HEK293 (cell line): ENCODE measurements at regions not wholly inside any gene's neighbourhood (a gene's known extent, or its start where the extent isn't known, plus 50 kb on each side); places are given as distances from the start of the nearest gene placed in this dataset.

ENCODE experiments used
- CTCF ChIA-PET: fragments of 350-600 bp; formaldehyde crosslinking; extraction: SDS; loops from one replicate; lab custom pipeline; 2021; ENCODE audit warnings: antibody characterized with exemption; lab: Yijun Ruan, JAX
- POLR2A ChIA-PET: fragments of 300-600 bp; formaldehyde crosslinking; extraction: SDS; loops from one replicate; lab custom pipeline; 2020; ENCODE audit warnings: antibody characterized with exemption, inconsistent platforms; lab: Yijun Ruan, JAX
- H3K27ac ChIP-seq: fragments of 200-500 bp; sonication (Bioruptor generic); 2 replicates; pipeline ENCODE4 v1.5.1; 2014; ENCODE audit warnings: low read depth, low read length, control low read depth, inconsistent platforms; ENCODE audit errors: extremely low read depth
- H3K36me3 ChIP-seq, 2 experiments: fragments of 200-500 bp in 1 of 2; sonication (Bioruptor generic) in 1 of 2; 1 replicate in 1 of 2; 2 replicates in 1 of 2; pipeline ENCODE4 v1.5.1; 2014 to 2017; ENCODE audit warnings: inconsistent platforms in 2 of 2, low read length in 2 of 2; ENCODE audit not compliant: control insufficient read depth in 2 of 2, insufficient read depth in 1 of 2
- H3K4me1 ChIP-seq: fragments of 200-500 bp; sonication (Bioruptor generic); 2 replicates; pipeline ENCODE4 v1.5.1; 2014; ENCODE audit warnings: mild to moderate bottlenecking, low read length, inconsistent platforms; ENCODE audit not compliant: control insufficient read depth, insufficient read depth
- H3K4me3 ChIP-seq: 2 replicates; pipeline ENCODE4 v1.5.1; 2011; ENCODE audit warnings: low read depth, mild to moderate bottlenecking, control low read depth, low read length, moderate library complexity
- H3K9me3 ChIP-seq: fragments of 200-500 bp; sonication (Bioruptor generic); 2 replicates; pipeline ENCODE4 v1.5.1; 2014; ENCODE audit warnings: low read depth, low read length, inconsistent platforms; ENCODE audit not compliant: control insufficient read depth, insufficient read depth
- KLF1 ChIP-seq: fragments of 450-650 bp; formaldehyde crosslinking; IDR thresholded peaks from 2 replicates; pipeline ENCODE4 v1.5.1; 2016; ENCODE audit warnings: missing biosample characterization, missing genetic modification characterization
- RBAK ChIP-seq: fragments of 450-650 bp; formaldehyde crosslinking; IDR thresholded peaks from 2 replicates; pipeline ENCODE4 v1.5.1; 2016; ENCODE audit warnings: missing biosample characterization, missing genetic modification characterization
- ZNF114 ChIP-seq: fragments of 450-650 bp; formaldehyde crosslinking; IDR thresholded peaks from 2 replicates; pipeline ENCODE4 v1.5.0; 2017; ENCODE audit warnings: missing biosample characterization, missing genetic modification characterization
- ZNF140 ChIP-seq: fragments of 450-650 bp; formaldehyde crosslinking; IDR thresholded peaks from 2 replicates; pipeline ENCODE4 v1.5.1; 2016; ENCODE audit warnings: missing biosample characterization, missing genetic modification characterization
- ZNF2 ChIP-seq: fragments of 450-650 bp; formaldehyde crosslinking; IDR thresholded peaks from 2 replicates; pipeline ENCODE4 v1.5.1; 2016; ENCODE audit warnings: missing biosample characterization, missing genetic modification characterization
- ZNF202 ChIP-seq: fragments of 450-650 bp; formaldehyde crosslinking; IDR thresholded peaks from 2 replicates; pipeline ENCODE4 v1.5.1; 2016; ENCODE audit warnings: missing biosample characterization, missing genetic modification characterization, borderline replicate concordance
- ZNF239 ChIP-seq: fragments of 450-650 bp; formaldehyde crosslinking; IDR thresholded peaks from 2 replicates; pipeline ENCODE4 v1.5.1; 2016; ENCODE audit warnings: missing biosample characterization, missing genetic modification characterization
- ZNF302 ChIP-seq: fragments of 450-650 bp; formaldehyde crosslinking; IDR thresholded peaks from 2 replicates; pipeline ENCODE4 v1.5.1; 2016; ENCODE audit warnings: missing biosample characterization, missing genetic modification characterization, low read depth
- ZNF311 ChIP-seq: fragments of 450-650 bp; formaldehyde crosslinking; IDR thresholded peaks from 2 replicates; pipeline ENCODE4 v1.5.1; 2017; ENCODE audit warnings: missing biosample characterization, missing genetic modification characterization, borderline replicate concordance
- ZNF561 ChIP-seq: fragments of 450-650 bp; IDR thresholded peaks from 2 replicates; pipeline ENCODE4 v1.5.1; 2018; ENCODE audit warnings: missing biosample characterization, missing genetic modification characterization, borderline replicate concordance
- ZNF596 ChIP-seq: fragments of 450-650 bp; IDR thresholded peaks from 2 replicates; pipeline ENCODE4 v1.5.0; 2018; ENCODE audit warnings: missing biosample characterization, mild to moderate bottlenecking, missing genetic modification characterization, moderate library complexity
- ZNF776 ChIP-seq: fragments of 450-650 bp; formaldehyde crosslinking; IDR thresholded peaks from 2 replicates; pipeline ENCODE4 v1.5.0; 2017; ENCODE audit warnings: missing biosample characterization, missing genetic modification characterization, borderline replicate concordance
- ZSCAN16 ChIP-seq: fragments of 450-650 bp; formaldehyde crosslinking; IDR thresholded peaks from 2 replicates; pipeline ENCODE4 v1.5.1; 2016; ENCODE audit warnings: missing biosample characterization, missing genetic modification characterization
- TF ChIP-seq, protein P1 (sequence below): fragments of 450-650 bp; formaldehyde crosslinking; IDR thresholded peaks from 2 replicates; pipeline ENCODE4 v1.5.1; 2016; ENCODE audit warnings: missing biosample characterization, missing genetic modification characterization
- TF ChIP-seq, protein P2 (sequence below): fragments of 450-650 bp; formaldehyde crosslinking; IDR thresholded peaks from 2 replicates; pipeline ENCODE4 v1.5.1; 2016; ENCODE audit warnings: missing biosample characterization, missing genetic modification characterization
- TF ChIP-seq, protein P3 (sequence below): fragments of 450-650 bp; formaldehyde crosslinking; IDR thresholded peaks from 2 replicates; pipeline ENCODE4 v1.5.1; 2017; ENCODE audit warnings: missing biosample characterization, missing genetic modification characterization
- TF ChIP-seq, protein P4 (sequence below): fragments of 450-650 bp; formaldehyde crosslinking; IDR thresholded peaks from 2 replicates; pipeline ENCODE4 v1.5.1; 2016; ENCODE audit warnings: missing biosample characterization, missing genetic modification characterization
- TF ChIP-seq, protein P5 (sequence below): fragments of 450-650 bp; formaldehyde crosslinking; IDR thresholded peaks from 2 replicates; pipeline ENCODE4 v1.5.1; 2016; ENCODE audit warnings: missing biosample characterization, missing genetic modification characterization
- TF ChIP-seq, protein P6 (sequence below): fragments of 450-650 bp; formaldehyde crosslinking; IDR thresholded peaks from 2 replicates; pipeline ENCODE4 v1.5.1; 2016; ENCODE audit warnings: missing biosample characterization, missing genetic modification characterization
- TF ChIP-seq, protein P7 (sequence below): fragments of 450-650 bp; formaldehyde crosslinking; IDR thresholded peaks from 2 replicates; pipeline ENCODE4 v1.5.1; 2016; ENCODE audit warnings: missing biosample characterization, missing genetic modification characterization
- TF ChIP-seq, protein P8 (sequence below): fragments of 450-650 bp; formaldehyde crosslinking; IDR thresholded peaks from 2 replicates; pipeline ENCODE4 v1.5.1; 2016; ENCODE audit warnings: missing biosample characterization, missing genetic modification characterization, low read depth

DNA sequence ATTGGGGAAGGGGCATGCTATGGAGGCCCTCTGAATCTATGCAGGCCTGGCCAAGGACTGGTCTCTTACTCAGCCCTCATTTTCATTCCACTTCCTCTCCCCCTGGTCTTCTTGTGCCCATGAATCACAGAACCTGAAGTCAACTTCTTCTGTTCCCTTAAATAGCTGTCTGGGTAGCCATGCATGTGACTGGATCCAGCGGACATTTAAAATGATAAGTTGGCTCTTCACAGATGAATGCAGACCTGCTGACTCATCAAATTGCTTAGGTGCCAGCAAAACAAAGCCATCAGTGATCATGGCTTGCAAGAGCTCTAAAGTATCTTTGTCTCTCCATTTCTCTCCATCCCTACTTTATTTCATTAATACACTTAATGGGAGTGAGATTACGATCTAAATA, 90.1 kb upstream of the CADPS start:
- TF ChIP-seq, protein P1, sequence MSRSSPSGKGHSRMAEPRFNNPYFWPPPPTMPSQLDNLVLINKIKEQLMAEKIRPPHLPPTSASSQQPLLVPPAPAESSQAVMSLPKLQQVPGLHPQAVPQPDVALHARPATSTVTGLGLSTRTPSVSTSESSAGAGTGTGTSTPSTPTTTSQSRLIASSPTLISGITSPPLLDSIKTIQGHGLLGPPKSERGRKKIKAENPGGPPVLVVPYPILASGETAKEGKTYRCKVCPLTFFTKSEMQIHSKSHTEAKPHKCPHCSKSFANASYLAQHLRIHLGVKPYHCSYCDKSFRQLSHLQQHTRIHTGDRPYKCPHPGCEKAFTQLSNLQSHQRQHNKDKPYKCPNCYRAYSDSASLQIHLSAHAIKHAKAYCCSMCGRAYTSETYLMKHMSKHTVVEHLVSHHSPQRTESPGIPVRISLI (tag by site-specific recombination): no peak
- no peak for TF ChIP-seq ZNF140
- no peak for TF ChIP-seq ZNF239 (tag by site-specific recombination)
- no peak for TF ChIP-seq ZNF202 (tag by site-specific recombination)
- no peak for TF ChIP-seq ZNF302 (tag by site-specific recombination)
- no peak for TF ChIP-seq ZNF2 (tag by site-specific recombination)
- TF ChIP-seq ZSCAN16 (tag by site-specific recombination): no peak
- TF ChIP-seq, protein P2, sequence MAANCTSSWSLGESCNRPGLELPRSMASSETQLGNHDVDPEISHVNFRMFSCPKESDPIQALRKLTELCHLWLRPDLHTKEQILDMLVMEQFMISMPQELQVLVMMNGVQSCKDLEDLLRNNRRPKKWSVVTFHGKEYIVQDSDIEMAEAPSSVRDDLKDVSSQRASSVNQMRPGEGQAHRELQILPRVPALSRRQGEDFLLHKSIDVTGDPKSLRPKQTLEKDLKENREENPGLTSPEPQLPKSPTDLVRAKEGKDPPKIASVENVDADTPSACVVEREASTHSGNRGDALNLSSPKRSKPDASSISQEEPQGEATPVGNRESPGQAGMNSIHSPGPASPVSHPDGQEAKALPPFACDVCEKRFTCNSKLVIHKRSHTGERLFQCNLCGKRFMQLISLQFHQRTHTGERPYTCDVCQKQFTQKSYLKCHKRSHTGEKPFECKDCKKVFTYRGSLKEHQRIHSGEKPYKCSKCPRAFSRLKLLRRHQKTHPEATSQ (tag by site-specific recombination): no peak
- TF ChIP-seq ZNF114 (tag by site-specific recombination): no peak
- TF ChIP-seq, protein P3, sequence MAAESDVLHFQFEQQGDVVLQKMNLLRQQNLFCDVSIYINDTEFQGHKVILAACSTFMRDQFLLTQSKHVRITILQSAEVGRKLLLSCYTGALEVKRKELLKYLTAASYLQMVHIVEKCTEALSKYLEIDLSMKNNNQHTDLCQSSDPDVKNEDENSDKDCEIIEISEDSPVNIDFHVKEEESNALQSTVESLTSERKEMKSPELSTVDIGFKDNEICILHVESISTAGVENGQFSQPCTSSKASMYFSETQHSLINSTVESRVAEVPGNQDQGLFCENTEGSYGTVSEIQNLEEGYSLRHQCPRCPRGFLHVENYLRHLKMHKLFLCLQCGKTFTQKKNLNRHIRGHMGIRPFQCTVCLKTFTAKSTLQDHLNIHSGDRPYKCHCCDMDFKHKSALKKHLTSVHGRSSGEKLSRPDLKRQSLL (tag by site-specific recombination): no peak
- TF ChIP-seq, protein P4, sequence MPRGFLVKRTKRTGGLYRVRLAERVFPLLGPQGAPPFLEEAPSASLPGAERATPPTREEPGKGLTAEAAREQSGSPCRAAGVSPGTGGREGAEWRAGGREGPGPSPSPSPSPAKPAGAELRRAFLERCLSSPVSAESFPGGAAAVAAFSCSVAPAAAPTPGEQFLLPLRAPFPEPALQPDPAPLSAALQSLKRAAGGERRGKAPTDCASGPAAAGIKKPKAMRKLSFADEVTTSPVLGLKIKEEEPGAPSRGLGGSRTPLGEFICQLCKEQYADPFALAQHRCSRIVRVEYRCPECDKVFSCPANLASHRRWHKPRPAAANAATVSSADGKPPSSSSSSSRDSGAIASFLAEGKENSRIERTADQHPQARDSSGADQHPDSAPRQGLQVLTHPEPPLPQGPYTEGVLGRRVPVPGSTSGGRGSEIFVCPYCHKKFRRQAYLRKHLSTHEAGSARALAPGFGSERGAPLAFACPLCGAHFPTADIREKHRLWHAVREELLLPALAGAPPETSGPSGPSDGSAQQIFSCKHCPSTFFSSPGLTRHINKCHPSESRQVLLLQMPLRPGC (tag by site-specific recombination): no peak
- TF ChIP-seq, protein P5, sequence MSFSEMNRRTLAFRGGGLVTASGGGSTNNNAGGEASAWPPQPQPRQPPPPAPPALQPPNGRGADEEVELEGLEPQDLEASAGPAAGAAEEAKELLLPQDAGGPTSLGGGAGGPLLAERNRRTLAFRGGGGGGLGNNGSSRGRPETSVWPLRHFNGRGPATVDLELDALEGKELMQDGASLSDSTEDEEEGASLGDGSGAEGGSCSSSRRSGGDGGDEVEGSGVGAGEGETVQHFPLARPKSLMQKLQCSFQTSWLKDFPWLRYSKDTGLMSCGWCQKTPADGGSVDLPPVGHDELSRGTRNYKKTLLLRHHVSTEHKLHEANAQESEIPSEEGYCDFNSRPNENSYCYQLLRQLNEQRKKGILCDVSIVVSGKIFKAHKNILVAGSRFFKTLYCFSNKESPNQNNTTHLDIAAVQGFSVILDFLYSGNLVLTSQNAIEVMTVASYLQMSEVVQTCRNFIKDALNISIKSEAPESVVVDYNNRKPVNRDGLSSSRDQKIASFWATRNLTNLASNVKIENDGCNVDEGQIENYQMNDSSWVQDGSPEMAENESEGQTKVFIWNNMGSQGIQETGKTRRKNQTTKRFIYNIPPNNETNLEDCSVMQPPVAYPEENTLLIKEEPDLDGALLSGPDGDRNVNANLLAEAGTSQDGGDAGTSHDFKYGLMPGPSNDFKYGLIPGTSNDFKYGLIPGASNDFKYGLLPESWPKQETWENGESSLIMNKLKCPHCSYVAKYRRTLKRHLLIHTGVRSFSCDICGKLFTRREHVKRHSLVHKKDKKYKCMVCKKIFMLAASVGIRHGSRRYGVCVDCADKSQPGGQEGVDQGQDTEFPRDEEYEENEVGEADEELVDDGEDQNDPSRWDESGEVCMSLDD (tag by site-specific recombination): no peak
- TF ChIP-seq ZNF311: no peak
- no peak for TF ChIP-seq ZNF561 (tag by site-specific recombination)
- TF ChIP-seq, protein P6, sequence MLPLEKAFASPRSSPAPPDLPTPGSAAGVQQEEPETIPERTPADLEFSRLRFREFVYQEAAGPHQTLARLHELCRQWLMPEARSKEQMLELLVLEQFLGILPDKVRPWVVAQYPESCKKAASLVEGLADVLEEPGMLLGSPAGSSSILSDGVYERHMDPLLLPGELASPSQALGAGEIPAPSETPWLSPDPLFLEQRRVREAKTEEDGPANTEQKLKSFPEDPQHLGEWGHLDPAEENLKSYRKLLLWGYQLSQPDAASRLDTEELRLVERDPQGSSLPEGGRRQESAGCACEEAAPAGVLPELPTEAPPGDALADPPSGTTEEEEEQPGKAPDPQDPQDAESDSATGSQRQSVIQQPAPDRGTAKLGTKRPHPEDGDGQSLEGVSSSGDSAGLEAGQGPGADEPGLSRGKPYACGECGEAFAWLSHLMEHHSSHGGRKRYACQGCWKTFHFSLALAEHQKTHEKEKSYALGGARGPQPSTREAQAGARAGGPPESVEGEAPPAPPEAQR (tag by site-specific recombination): no peak
- H3K36me3 ChIP-seq: no peaks in the 10 kb centered on the region
- H3K4me1 ChIP-seq: no peaks in the 10 kb centered on the region
- POLR2A ChIA-PET: no interaction called here
- CTCF ChIA-PET: no interaction called here
- no peaks in the 10 kb centered on the region for H3K9me3 ChIP-seq
- no peak overlapping the region for H3K27ac ChIP-seq
- no peak overlapping the region for H3K4me3 ChIP-seq

DNA sequence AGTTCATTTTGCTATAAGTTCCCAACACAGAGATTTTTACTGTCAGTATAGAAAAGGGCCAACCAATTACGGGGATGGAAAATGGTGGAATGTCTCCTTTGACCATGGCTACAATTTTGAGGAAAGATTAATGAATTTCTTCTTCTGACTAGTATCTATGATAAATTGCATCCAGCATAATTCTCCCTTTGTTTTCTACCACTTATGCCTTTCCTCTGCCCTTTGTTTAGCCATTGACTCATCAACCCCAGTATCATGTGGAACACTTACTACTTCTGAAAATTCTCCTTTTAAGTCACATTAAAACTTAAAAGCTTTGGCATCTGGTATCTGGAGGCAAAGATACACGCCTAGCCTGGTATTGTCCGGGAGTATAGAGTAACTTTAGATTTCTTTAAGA, 92.9 kb upstream of the CADPS start:
- Histone ChIP-seq H3K4me1 (no peaks in the 10 kb centered on the region), H3K9me3 (no peaks in the 10 kb centered on the region), H3K36me3 (no peaks in the 10 kb centered on the region), H3K27ac (no peak overlapping the region), H3K4me3 (no peak overlapping the region)
- POLR2A ChIA-PET: no interaction called here
- CTCF ChIA-PET: no interaction called here
- TF ChIP-seq RBAK: no peak
- no peak for TF ChIP-seq ZNF311
- no peak for TF ChIP-seq KLF1
- no peak for TF ChIP-seq ZNF776
- TF ChIP-seq, protein P7, sequence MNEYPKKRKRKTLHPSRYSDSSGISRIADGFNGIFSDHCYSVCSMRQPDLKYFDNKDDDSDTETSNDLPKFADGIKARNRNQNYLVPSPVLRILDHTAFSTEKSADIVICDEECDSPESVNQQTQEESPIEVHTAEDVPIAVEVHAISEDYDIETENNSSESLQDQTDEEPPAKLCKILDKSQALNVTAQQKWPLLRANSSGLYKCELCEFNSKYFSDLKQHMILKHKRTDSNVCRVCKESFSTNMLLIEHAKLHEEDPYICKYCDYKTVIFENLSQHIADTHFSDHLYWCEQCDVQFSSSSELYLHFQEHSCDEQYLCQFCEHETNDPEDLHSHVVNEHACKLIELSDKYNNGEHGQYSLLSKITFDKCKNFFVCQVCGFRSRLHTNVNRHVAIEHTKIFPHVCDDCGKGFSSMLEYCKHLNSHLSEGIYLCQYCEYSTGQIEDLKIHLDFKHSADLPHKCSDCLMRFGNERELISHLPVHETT: no peak
- TF ChIP-seq ZNF596 (tag by site-specific recombination): no peak
- TF ChIP-seq, protein P8, sequence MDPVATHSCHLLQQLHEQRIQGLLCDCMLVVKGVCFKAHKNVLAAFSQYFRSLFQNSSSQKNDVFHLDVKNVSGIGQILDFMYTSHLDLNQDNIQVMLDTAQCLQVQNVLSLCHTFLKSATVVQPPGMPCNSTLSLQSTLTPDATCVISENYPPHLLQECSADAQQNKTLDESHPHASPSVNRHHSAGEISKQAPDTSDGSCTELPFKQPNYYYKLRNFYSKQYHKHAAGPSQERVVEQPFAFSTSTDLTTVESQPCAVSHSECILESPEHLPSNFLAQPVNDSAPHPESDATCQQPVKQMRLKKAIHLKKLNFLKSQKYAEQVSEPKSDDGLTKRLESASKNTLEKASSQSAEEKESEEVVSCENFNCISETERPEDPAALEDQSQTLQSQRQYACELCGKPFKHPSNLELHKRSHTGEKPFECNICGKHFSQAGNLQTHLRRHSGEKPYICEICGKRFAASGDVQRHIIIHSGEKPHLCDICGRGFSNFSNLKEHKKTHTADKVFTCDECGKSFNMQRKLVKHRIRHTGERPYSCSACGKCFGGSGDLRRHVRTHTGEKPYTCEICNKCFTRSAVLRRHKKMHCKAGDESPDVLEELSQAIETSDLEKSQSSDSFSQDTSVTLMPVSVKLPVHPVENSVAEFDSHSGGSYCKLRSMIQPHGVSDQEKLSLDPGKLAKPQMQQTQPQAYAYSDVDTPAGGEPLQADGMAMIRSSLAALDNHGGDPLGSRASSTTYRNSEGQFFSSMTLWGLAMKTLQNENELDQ (tag by site-specific recombination): no peak
